Epithelial cell of esophagus (primary cell): ENCODE measurements at regions not wholly inside any gene's neighbourhood (a gene's known extent, or its start where the extent isn't known, plus 50 kb on each side); places are given as distances from the start of the nearest gene placed in this dataset.
A peak's percentile ranks its signal among the peaks of the same experiment; 100 is the strongest.
"Not testable (repeated sequence)": the region's sequence is repeated elsewhere in the genome, so short reads cannot be mapped to it uniquely, and the experiment has no call there.

Experiments
- DNase-seq: peaks from one replicate; pipeline ENCODE4 v3.0.0; 2010; ENCODE audit warnings: low read depth
- H3K4me3 ChIP-seq: 2 replicates; pipeline ENCODE4 v1.5.1; 2011; ENCODE audit warnings: mild to moderate bottlenecking, low read length, control low read depth
- TF ChIP-seq, protein P1 (sequence below): IDR thresholded peaks from 2 replicates; pipeline ENCODE4 v1.5.1; 2011; ENCODE audit warnings: low read depth, mild to moderate bottlenecking, low read length, control low read depth, inconsistent platforms; ENCODE audit not compliant: insufficient read depth; ENCODE audit errors: missing control alignments

DNA sequence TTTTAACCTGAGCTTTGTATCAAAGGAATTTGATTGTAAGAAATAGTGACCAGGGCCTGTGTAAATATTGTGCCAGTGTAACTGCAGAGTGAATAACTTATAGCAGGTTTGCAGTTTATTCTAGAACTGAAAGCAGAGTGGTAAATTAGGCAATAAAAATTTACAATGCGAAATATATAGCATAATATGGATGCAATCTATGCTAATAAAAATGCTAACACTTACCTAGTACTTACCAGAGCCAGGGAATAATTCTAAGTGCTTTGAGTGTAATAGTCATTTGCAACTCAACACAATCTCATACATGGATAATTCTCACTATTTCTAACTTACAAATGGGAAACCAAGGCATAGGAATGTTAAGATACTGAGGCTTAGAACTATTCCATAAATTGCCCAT is 303.4 kb downstream of the ISL1 start:
- TF ChIP-seq, protein P1, sequence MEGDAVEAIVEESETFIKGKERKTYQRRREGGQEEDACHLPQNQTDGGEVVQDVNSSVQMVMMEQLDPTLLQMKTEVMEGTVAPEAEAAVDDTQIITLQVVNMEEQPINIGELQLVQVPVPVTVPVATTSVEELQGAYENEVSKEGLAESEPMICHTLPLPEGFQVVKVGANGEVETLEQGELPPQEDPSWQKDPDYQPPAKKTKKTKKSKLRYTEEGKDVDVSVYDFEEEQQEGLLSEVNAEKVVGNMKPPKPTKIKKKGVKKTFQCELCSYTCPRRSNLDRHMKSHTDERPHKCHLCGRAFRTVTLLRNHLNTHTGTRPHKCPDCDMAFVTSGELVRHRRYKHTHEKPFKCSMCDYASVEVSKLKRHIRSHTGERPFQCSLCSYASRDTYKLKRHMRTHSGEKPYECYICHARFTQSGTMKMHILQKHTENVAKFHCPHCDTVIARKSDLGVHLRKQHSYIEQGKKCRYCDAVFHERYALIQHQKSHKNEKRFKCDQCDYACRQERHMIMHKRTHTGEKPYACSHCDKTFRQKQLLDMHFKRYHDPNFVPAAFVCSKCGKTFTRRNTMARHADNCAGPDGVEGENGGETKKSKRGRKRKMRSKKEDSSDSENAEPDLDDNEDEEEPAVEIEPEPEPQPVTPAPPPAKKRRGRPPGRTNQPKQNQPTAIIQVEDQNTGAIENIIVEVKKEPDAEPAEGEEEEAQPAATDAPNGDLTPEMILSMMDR, result no peak
- DNase-seq, result no peak
- H3K4me3 ChIP-seq, result no peak overlapping the region

DNA sequence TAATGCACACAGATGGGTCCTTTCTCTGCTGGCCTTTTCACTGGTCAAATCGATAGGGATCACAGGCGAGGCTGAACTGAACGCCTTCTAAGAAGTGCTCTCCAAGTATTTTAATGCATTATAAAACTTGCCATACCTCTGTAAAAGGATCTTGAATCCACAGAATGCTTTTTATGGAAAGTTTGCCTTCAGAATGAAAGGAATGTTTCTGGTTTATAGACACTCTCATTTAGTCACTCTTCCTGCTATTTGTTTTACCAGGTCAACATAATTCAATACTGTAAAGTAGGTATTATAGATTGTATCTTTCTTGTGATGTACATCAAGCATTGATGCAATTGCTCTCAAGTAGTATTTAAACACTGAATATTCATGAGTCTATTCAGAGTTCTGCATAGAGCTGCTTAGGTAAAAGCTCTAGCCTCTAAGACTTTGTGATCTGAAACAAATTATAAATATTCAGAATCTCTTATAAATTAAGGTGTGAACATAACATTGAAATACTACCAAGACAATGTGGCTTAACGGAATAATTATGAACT is 308.4 kb downstream of the ISL1 start:
- DNase-seq, result no peak
- TF ChIP-seq, protein P1, result no peak
- H3K4me3 ChIP-seq, result no peak overlapping the region

DNA sequence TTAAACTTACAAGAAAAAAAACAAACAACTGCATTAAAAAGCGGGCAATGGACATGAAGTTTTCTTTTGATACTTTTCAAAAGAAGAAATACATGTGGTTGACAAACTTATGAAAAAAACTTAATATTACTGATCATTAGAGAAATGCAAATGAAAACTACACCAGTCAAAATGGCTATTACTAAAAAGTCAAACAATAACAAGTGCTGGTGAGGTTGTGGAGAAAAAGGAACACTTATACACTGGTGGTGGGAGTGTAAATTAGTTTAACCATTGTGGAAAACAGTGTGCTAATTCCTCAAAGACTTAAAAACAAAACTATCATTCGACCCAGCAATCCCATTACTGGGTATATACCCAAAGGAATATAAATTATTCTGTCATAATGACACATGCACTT is 311.6 kb downstream of the ISL1 start:
- TF ChIP-seq, protein P1, result no peak
- DNase-seq, result no peak
- H3K4me3 ChIP-seq, result no peak overlapping the region

DNA sequence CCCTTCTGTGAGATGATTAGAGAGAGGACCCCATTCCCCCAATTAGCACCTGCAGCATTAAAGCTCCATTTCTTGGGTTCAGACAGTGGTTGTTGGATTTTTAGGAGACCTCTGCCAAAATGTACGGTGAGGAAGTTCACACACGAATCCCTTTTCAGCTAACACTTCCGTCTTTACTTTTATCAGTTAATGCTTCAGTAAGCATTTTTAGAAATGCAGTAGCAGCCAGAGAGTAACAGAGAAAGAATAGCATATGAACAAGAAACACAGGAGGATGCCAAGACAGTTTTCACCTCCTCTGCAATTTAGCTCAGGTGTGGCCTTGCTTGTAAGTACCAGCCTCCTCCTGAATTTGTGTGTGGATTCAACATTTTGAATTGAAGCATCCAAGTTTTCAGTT is 312.9 kb downstream of the ISL1 start:
- no peak for DNase-seq
- no peak overlapping the region for H3K4me3 ChIP-seq
- TF ChIP-seq, protein P1, result no peak

DNA sequence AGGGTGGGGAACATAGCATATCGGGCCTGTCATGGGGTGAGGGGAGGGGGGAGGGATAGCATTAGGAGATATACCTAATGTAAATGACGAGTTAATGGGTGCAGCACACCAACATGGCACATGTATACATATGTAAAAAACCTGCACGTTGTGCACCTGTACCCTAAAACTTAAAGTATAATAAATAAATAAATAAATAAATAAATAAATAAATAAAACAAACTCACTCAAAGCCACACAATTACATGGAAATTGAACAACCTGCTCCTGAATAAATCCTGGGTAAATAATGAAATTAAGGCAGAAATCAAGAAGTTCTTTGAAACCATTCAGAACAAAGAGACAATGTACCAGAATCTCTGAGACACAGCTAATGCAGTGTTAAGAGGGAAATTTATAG is 318.8 kb downstream of the ISL1 start:
- H3K4me3 ChIP-seq, DNase-seq: not testable (repeated sequence)

DNA sequence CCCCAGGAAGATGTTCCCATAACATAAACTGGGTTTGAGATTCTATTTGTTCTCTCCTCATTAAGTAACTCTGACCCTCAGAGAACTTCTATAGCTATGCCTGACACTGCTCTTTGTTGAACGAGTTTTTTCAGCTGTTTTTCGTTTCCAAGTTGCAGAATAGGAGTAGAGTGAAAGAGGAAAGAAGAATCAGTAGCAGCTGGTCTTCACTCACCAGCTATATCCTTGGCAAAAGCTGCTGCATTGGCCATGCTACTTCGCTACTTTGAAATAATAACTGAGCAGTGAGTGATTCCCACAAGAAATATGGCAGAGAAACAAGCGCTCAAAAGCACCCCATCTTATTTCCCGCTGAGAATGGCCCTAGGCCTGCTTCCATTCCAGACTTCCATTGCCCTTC is 329.0 kb downstream of the ISL1 start:
- no peak overlapping the region for H3K4me3 ChIP-seq
- TF ChIP-seq, protein P1, result no peak
- no peak for DNase-seq

DNA sequence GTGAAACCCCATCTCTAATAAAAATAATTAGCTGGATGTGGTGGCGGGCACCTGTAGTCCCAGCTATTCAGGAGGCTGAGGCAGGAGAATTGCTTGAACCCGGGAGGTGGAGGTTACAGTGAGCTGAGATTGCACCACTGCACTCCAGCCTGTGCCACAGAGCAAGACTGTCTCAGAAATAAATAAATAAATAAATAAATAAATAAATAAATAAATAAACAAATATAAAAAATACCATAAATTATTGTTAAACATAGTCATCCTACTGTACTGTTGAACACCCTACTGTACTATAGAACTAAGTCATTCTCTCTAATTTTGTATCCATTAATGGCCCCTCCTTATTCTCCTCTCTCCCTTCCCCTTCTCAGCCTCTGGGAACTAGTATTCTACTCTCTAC is 332.2 kb downstream of the ISL1 start:
- H3K4me3 ChIP-seq, DNase-seq: not testable (repeated sequence)

DNA sequence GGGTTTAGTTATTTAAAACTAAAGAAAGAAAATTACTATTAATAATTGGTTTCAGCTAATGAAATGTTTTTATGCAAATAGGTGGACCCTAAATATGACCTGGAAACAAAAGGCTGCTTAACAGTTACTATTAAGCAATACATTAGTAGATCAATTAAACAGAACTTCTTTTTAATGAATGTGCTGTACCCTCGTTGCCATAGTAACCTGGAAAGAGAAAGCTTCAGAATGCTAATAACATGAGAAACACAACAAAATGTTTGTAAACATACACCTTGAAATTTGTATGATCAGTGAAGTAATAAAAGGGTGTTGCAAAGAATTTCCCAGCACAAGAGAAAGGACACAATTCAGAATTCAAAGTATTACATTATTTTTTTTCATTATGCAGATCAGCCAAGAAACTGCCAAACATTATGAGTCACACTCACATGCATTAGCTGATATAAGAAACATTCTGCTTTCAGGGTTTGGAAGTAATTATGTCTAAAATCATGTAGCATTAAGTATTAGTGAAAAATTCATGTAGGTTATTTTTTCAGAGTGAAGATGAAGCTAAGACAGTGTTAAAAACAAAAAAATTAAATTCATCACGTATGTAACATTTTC is 348.3 kb downstream of the ISL1 start:
- peak; percentile 56 for DNase-seq
- H3K4me3 ChIP-seq, result no peak overlapping the region
- TF ChIP-seq, protein P1, result no peak
